Lower leg skin (tissue), 4 donors: ENCODE measurements at regions not wholly inside any gene's neighbourhood (a gene's known extent, or its start where the extent isn't known, plus 50 kb on each side); places are given as distances from the start of the nearest gene placed in this dataset.

Experiments
- DNase-seq, 2 donors: peaks; one replicate each; pipeline ENCODE4 v3.0.0-alpha.2; 2019; ENCODE audit warnings: low spot score in 2 of 2
- H3K4me3 ChIP-seq: fragments of 200-600 bp; sonication (generic); 2 replicates; pipeline ENCODE4 v1.5.1; 2017; ENCODE audit warnings: mild to moderate bottlenecking, low read depth; ENCODE audit not compliant: poor library complexity, severe bottlenecking
- POLR2A ChIP-seq, 2 donors: fragments of 450-650 bp; IDR thresholded peaks; one replicate each; pipeline ENCODE4 v1.6.1; 2016 to 2017; ENCODE audit warnings: antibody characterized with exemption in 2 of 2, mild to moderate bottlenecking in 1 of 2, moderate library complexity in 1 of 2
- WGBS, 2 donors: methylation state at CpG; one replicate each; pipeline ENCODE4 v1.1.5; 2018; 5-methylcytosine and 5-hydroxymethylcytosine counted together
- intact Hi-C: fragments of 100-400 bp; cut with DNase I; formaldehyde crosslinking; loops from one replicate; pipeline ENCODE4 v1.15.0; 2023; ENCODE audit warnings: low total_unique reads
- TF ChIP-seq, protein P1 (sequence below), 3 donors: fragments of 450-650 bp; IDR thresholded peaks; one replicate each; pipeline ENCODE4 v1.5.1; 2016; ENCODE audit warnings: antibody characterized with exemption in 3 of 3, mild to moderate bottlenecking in 3 of 3, moderate library complexity in 2 of 3

GRCh38 chr1:200234938-200235337, 174.9 kb downstream of the ZNF281 start:
- DNase-seq = no peak
- no peak overlapping the region for H3K4me3 ChIP-seq
- no peak for TF ChIP-seq POLR2A (IDR thresholded peaks at IDR 0.05)
- TF ChIP-seq, protein P1, sequence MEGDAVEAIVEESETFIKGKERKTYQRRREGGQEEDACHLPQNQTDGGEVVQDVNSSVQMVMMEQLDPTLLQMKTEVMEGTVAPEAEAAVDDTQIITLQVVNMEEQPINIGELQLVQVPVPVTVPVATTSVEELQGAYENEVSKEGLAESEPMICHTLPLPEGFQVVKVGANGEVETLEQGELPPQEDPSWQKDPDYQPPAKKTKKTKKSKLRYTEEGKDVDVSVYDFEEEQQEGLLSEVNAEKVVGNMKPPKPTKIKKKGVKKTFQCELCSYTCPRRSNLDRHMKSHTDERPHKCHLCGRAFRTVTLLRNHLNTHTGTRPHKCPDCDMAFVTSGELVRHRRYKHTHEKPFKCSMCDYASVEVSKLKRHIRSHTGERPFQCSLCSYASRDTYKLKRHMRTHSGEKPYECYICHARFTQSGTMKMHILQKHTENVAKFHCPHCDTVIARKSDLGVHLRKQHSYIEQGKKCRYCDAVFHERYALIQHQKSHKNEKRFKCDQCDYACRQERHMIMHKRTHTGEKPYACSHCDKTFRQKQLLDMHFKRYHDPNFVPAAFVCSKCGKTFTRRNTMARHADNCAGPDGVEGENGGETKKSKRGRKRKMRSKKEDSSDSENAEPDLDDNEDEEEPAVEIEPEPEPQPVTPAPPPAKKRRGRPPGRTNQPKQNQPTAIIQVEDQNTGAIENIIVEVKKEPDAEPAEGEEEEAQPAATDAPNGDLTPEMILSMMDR (IDR thresholded peaks at IDR 0.05) = no peak
- intact Hi-C loops = no loop called here
- 95 to 96% methylated on average over 2 of the region's 2 CpGs for WGBS, 2 donors

DNA sequence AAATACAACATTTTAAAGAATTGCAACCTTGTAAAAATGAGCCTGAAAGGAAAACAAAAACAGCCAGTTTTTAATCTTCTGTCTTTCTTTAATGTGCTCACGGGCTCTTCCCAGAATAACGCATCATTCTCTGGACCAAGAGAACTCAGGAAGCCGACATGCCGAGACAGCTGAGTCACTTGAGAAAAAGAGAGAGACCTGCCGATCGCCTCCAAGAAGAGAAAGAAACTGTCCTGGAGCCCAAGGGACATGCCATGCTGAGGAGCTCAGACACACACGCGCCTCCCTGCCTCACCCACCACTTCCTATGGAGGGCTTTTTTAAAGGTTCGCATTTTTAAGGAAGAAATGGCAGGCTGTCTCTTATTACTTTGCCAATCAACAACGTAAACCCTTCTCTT, 176.4 kb downstream of the ZNF281 start:
- intact Hi-C loops = no loop called here
- H3K4me3 ChIP-seq = no peak overlapping the region
- no peak for DNase-seq
- TF ChIP-seq, protein P1 (IDR thresholded peaks at IDR 0.05) = no peak
- no peak for TF ChIP-seq POLR2A (IDR thresholded peaks at IDR 0.05)
- WGBS, 2 donors = 74 to 75% methylated on average over 10 of the region's 10 CpGs

- TF ChIP-seq, protein P1 (IDR thresholded peaks at IDR 0.05) = no peak
- TF ChIP-seq POLR2A (IDR thresholded peaks at IDR 0.05) = no peak
- intact Hi-C loops = no loop called here
- no peak for DNase-seq
- no peak overlapping the region for H3K4me3 ChIP-seq
- WGBS, 2 donors = 42 to 53% methylated on average over 1 of the region's 1 CpG
Measured at GRCh38 chr1:200231787-200232231, 178.0 kb downstream of the ZNF281 start.

GRCh38 chr1:200230671-200231070, 179.2 kb downstream of the ZNF281 start:
- DNase-seq = no peak
- TF ChIP-seq POLR2A (IDR thresholded peaks at IDR 0.05) = no peak
- TF ChIP-seq, protein P1 (IDR thresholded peaks at IDR 0.05) = no peak
- no peak overlapping the region for H3K4me3 ChIP-seq
- intact Hi-C loops = no loop called here
- 97 to 100% methylated on average over 1 of the region's 1 CpG for WGBS, 2 donors

- intact Hi-C loops = no loop called here
- no peak for TF ChIP-seq POLR2A (IDR thresholded peaks at IDR 0.05)
- TF ChIP-seq, protein P1 (IDR thresholded peaks at IDR 0.05) = no peak
- no peak overlapping the region for H3K4me3 ChIP-seq
- no peak for DNase-seq
- 67 to 70% methylated on average over 4 of the region's 4 CpGs for WGBS, 2 donors
Measured at GRCh38 chr1:200228486-200228885, 181.3 kb downstream of the ZNF281 start.

DNA sequence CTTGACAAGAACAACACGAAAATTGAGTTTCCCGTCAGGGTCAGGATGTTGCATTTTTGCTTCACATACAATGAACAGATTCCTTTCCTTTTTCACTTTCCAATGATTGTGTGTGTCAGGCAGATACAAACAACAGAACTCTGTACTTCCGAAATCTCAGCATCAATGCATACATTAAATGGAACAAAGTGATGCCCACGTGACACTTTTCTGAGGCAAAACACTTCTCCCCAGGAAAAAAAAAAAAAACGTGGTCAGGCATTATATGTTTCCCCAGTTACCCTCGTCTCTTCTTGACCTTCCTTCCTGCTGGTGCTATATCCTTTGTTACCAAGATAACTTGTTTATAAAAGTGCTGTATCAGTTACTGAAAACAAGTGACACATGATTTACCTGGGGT, 181.8 kb downstream of the ZNF281 start:
- TF ChIP-seq, protein P1 (IDR thresholded peaks at IDR 0.05) = no peak
- TF ChIP-seq POLR2A (IDR thresholded peaks at IDR 0.05) = no peak
- intact Hi-C loops = no loop called here
- H3K4me3 ChIP-seq = no peak overlapping the region
- no peak for DNase-seq
- 45 to 48% methylated on average over 6 of the region's 6 CpGs for WGBS, 2 donors
